ENCODE measurements at regions not wholly inside any gene's neighbourhood (a gene's known extent, or its start where the extent isn't known, plus 50 kb on each side); places are given as distances from the start of the nearest gene placed in this dataset.

DNA sequence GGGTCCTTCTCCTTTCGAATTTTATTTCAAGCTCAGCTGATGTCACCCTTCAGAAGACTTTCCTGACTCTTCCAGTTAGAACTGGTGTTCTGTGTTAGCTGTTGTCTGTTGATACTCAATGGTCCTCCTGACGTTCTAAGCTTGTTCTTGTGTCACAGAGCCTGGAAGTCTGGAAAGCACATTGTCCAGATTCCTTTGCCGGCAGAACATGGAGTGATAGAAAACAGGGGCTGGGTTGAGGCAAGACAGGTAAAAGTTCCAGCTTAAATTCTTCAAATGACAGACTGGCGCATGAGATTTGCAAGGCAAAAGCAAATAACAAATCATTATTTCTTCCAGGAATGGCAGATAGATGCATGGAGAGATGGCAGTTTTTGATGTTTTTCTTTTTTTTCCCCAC lies 102.0 kb upstream of the CLSTN2 start:
- Histone ChIP-seq H3K27me3 (ENCODE audit: control insufficient read depth, insufficient read depth, low read length) (no peaks in the 10 kb centered on the region), H3K9me3 (ENCODE audit: control insufficient read depth, insufficient read depth, low read length) (no peaks in the 10 kb centered on the region), H3K27ac (ENCODE audit: low read depth, low read length) (no peak overlapping the region), H3K4me1 (ENCODE audit: control insufficient read depth, insufficient read depth, low read length) (peaks cover 3% of the 10 kb centered on the region), H3K4me3 (ENCODE audit: low read depth, low read length) (no peak overlapping the region), H3K36me3 (ENCODE audit: control insufficient read depth, insufficient read depth, low read length) (no peaks in the 10 kb centered on the region)
- DNase-seq (ENCODE audit: low read depth in 4 of 6, low spot score in 6 of 6): no peak
- 91% methylated on average over 2 of the region's 4 CpGs for WGBS (ENCODE audit: insufficient coverage)

DNA sequence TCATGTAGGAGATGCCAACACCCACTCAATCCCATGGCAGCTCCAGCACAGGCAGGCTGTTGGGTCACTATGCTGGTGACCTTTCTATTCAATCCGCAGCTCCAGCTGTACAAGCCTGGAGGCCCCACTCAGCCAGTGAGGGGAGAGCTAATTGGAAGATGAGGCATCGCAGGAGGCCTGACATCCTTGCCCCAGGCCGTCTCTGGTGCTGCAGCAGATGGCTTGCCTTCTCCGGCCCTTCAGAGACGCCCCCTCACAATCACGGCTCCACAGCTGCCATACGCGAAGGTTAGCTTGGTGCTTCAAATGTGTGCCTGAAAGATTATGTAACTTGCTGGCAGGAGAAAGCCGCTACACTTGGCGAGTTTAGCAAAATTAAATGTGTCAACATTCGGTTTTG lies 104.2 kb upstream of the CLSTN2 start:
- Histone ChIP-seq H3K27ac (ENCODE audit: low read depth, low read length) (no peak overlapping the region), H3K36me3 (ENCODE audit: control insufficient read depth, insufficient read depth, low read length) (no peaks in the 10 kb centered on the region), H3K4me3 (ENCODE audit: low read depth, low read length) (no peak overlapping the region), H3K9me3 (ENCODE audit: control insufficient read depth, insufficient read depth, low read length) (no peaks in the 10 kb centered on the region), H3K4me1 (ENCODE audit: control insufficient read depth, insufficient read depth, low read length) (peaks cover 3% of the 10 kb centered on the region), H3K27me3 (ENCODE audit: control insufficient read depth, insufficient read depth, low read length) (no peaks in the 10 kb centered on the region)
- DNase-seq (ENCODE audit: low read depth in 4 of 6, low spot score in 6 of 6): peak in 2 of 6 donors; percentile 39 to 82
- WGBS (ENCODE audit: insufficient coverage): 24% methylated on average over 3 of the region's 11 CpGs

DNA sequence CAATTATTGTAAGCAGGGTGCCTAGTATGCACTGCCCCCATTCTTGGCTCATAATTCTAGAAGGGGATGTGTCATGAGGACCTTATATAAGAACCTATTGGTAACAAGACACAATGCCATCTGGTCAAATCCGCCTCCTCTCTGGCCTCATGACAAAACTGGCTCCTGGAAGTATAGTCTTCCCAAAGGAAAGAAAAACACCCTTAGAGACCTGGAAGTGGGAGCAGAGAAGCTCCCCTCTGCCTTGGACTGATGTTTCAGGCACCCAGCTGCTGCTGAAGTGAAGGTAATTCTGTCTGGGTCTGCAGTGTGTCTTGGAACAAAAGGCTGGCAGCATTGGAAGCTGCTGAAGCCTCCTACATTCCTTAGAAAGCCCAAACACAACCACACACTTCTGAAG lies 107.2 kb upstream of the CLSTN2 start:
- WGBS (ENCODE audit: insufficient coverage): no CpG with 5 or more reads among the region's 1 CpG
- no peak for DNase-seq (ENCODE audit: low read depth in 4 of 6, low spot score in 6 of 6)

DNA sequence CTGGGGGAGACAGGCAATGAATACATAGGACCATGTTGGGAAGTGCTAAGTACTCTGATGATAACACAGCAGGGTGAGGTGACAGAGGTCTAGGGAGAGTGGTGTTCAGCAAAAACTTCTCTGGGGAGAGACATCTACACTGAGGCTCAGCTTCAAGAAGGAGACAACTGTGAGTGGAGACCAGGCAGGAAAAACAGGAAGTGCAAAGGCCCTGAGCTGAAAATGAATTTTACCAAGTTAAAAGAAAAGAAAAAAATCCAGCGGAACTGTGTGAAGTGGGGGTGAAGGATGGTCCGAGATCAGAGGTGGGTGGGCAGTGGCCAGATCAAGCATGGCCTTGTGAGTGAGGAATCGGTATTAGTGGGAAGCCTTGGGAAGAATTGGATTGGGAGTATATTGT lies 110.1 kb upstream of the CLSTN2 start:
- no peaks in the 10 kb centered on the region for H3K36me3 ChIP-seq (ENCODE audit: control insufficient read depth, insufficient read depth, low read length)
- H3K4me3 ChIP-seq (ENCODE audit: low read depth, low read length): no peak overlapping the region
- 88% methylated on average over 3 of the region's 3 CpGs for WGBS (ENCODE audit: insufficient coverage)
- DNase-seq (ENCODE audit: low read depth in 4 of 6, low spot score in 6 of 6): no peak
- H3K4me1 ChIP-seq (ENCODE audit: control insufficient read depth, insufficient read depth, low read length): no peaks in the 10 kb centered on the region
- no peaks in the 10 kb centered on the region for H3K27me3 ChIP-seq (ENCODE audit: control insufficient read depth, insufficient read depth, low read length)
- no peaks in the 10 kb centered on the region for H3K9me3 ChIP-seq (ENCODE audit: control insufficient read depth, insufficient read depth, low read length)
- H3K27ac ChIP-seq (ENCODE audit: low read depth, low read length): no peak overlapping the region

More for the DNA sequence above, 107.2 kb upstream of the CLSTN2 start:
- no peaks in the 10 kb centered on the region for H3K36me3 ChIP-seq (ENCODE audit: control insufficient read depth, insufficient read depth, low read length)
- H3K9me3 ChIP-seq (ENCODE audit: control insufficient read depth, insufficient read depth, low read length): no peaks in the 10 kb centered on the region
- H3K4me3 ChIP-seq (ENCODE audit: low read depth, low read length): no peak overlapping the region
- no peaks in the 10 kb centered on the region for H3K27me3 ChIP-seq (ENCODE audit: control insufficient read depth, insufficient read depth, low read length)
- H3K27ac ChIP-seq (ENCODE audit: low read depth, low read length): no peak overlapping the region
- H3K4me1 ChIP-seq (ENCODE audit: control insufficient read depth, insufficient read depth, low read length): peaks cover 3% of the 10 kb centered on the region

DNA sequence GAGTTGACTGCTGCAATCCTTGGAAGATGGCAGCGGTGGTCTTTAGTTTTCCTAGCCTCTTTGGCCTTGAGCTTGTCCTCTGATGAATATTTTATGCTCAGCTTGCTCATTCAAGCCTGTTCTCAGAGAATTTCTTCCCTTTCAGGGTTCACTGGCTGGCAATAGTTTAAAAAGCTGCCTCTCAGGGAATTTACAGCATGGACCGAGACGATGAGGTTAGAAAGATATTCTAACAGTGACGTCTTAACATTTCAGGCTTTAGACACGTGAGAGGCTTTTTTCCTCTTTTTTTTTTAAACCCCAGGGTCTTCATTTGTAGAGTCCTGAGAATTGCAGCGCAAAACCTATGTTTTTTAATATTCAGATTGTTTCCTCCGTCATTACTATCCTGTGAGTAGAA lies 120.3 kb upstream of the CLSTN2 start:
- no peaks in the 10 kb centered on the region for H3K4me1 ChIP-seq (ENCODE audit: control insufficient read depth, insufficient read depth, low read length)
- H3K4me3 ChIP-seq (ENCODE audit: low read depth, low read length): no peak overlapping the region
- DNase-seq (ENCODE audit: low read depth in 4 of 6, low spot score in 6 of 6): no peak
- no peak overlapping the region for H3K27ac ChIP-seq (ENCODE audit: low read depth, low read length)
- H3K9me3 ChIP-seq (ENCODE audit: control insufficient read depth, insufficient read depth, low read length): no peaks in the 10 kb centered on the region
- WGBS (ENCODE audit: insufficient coverage): 72% methylated on average over 4 of the region's 7 CpGs
- no peaks in the 10 kb centered on the region for H3K27me3 ChIP-seq (ENCODE audit: control insufficient read depth, insufficient read depth, low read length)
- H3K36me3 ChIP-seq (ENCODE audit: control insufficient read depth, insufficient read depth, low read length): no peaks in the 10 kb centered on the region

DNA sequence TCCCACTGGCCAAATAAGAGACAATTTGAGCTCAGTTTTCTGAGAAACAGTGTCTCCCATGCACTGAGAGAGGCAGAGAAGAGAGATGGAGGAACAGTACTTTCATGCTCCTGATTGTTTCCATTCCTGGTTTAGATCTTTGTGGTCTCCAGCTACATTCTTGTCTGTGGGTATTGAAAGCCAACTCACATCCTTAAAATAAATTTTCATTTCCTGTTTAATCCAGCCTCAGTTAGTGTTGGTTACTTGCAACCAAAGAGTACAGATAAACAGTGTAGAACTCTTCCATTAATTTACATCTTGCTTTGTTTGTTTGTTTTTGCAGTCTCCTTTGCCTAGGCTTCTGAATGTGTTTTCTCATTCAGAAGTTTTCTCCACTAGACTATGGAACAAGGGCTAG lies 123.7 kb upstream of the CLSTN2 start:
- Histone ChIP-seq H3K27ac (ENCODE audit: low read depth, low read length) (no peak overlapping the region), H3K4me3 (ENCODE audit: low read depth, low read length) (no peak overlapping the region), H3K27me3 (ENCODE audit: control insufficient read depth, insufficient read depth, low read length) (no peaks in the 10 kb centered on the region), H3K4me1 (ENCODE audit: control insufficient read depth, insufficient read depth, low read length) (no peaks in the 10 kb centered on the region), H3K36me3 (ENCODE audit: control insufficient read depth, insufficient read depth, low read length) (no peaks in the 10 kb centered on the region), H3K9me3 (ENCODE audit: control insufficient read depth, insufficient read depth, low read length) (no peaks in the 10 kb centered on the region)
- DNase-seq (ENCODE audit: low read depth in 4 of 6, low spot score in 6 of 6): no peak

DNA sequence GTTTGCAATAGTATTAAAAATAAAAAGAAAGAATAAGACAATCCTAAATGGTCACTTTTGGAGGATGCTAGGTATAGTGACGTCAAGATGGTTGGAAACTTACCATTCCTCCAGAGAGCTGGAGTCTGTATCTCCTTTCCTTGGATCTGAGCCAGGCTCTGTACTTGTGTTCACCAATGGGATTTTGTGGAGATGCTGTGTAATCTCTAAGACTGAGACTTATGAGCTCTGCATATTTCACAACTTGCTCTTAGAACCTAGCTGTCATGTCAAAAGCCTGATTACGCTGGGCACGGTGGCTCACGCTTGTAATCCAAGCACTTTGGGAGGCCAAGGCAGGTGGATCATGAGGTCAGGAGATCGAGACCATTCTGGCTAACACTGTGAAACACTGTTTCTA lies 126.8 kb upstream of the CLSTN2 start:
- no peaks in the 10 kb centered on the region for H3K9me3 ChIP-seq (ENCODE audit: control insufficient read depth, insufficient read depth, low read length)
- no peaks in the 10 kb centered on the region for H3K36me3 ChIP-seq (ENCODE audit: control insufficient read depth, insufficient read depth, low read length)
- H3K4me1 ChIP-seq (ENCODE audit: control insufficient read depth, insufficient read depth, low read length): no peaks in the 10 kb centered on the region
- DNase-seq (ENCODE audit: low read depth in 4 of 6, low spot score in 6 of 6): no peak
- no peaks in the 10 kb centered on the region for H3K27me3 ChIP-seq (ENCODE audit: control insufficient read depth, insufficient read depth, low read length)
- H3K4me3 ChIP-seq (ENCODE audit: low read depth, low read length): no peak overlapping the region
- no peak overlapping the region for H3K27ac ChIP-seq (ENCODE audit: low read depth, low read length)
- WGBS (ENCODE audit: insufficient coverage): 94% methylated on average over 3 of the region's 5 CpGs

DNA sequence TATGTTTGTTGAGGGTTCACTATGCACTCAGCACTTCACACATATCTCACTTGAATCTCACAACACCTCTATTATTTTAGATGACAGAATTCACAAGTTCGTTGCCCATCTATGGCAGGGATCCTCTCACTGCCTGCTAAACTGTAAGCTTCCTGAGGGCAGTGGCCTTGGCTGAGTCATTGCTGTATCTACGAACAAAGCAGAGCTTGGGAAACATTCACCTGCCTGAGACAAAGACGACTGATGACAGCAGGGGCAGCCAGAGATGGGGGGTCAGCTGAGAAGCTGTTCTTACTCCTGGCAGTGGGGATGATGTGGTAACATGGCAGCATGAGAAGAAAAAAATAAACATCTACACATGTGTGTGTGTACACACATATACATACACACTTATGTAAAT lies 125.5 kb upstream of the NMNAT3 start:
- Histone ChIP-seq H3K4me3 (ENCODE audit: low read depth, low read length) (no peak overlapping the region), H3K27ac (ENCODE audit: low read depth, low read length) (no peak overlapping the region), H3K9me3 (ENCODE audit: control insufficient read depth, insufficient read depth, low read length) (no peaks in the 10 kb centered on the region), H3K36me3 (ENCODE audit: control insufficient read depth, insufficient read depth, low read length) (no peaks in the 10 kb centered on the region), H3K27me3 (ENCODE audit: control insufficient read depth, insufficient read depth, low read length) (no peaks in the 10 kb centered on the region), H3K4me1 (ENCODE audit: control insufficient read depth, insufficient read depth, low read length) (no peaks in the 10 kb centered on the region)
- DNase-seq (ENCODE audit: low read depth in 4 of 6, low spot score in 6 of 6): no peak
- WGBS (ENCODE audit: insufficient coverage): 93% methylated on average over 2 of the region's 3 CpGs

DNA sequence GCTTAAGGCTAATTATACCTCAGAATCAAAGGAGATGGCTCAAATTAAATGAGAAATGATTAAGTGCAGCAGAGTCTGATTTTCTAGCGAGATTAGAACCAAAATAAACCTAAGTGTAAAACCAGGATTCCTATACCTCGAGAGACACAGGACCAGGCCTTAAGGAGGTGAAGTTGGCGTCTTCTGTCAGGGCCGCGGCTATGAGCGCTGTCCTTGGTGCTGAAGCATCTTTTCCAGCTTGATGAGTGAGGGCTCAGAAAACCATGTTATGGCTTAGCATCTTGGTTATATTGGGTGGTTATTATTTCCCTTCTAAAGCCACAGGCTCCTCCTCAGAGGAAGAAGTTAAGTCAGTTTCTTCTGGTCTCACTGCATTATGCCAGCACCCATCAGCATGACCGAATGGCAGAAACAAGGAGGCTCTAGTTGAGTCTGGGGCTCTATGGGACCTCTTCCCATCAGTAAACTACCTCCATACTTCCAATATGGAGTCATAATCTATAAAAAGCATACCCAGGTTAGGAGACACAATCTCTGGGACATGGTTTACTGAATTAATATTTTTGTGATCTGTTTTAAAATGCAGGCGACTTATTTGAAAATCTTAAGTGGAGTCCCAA lies 120.1 kb upstream of the NMNAT3 start:
- Histone ChIP-seq H3K27ac (ENCODE audit: low read depth, low read length) (no peak overlapping the region), H3K36me3 (ENCODE audit: control insufficient read depth, insufficient read depth, low read length) (no peaks in the 10 kb centered on the region), H3K4me1 (ENCODE audit: control insufficient read depth, insufficient read depth, low read length) (no peaks in the 10 kb centered on the region), H3K4me3 (ENCODE audit: low read depth, low read length) (no peak overlapping the region), H3K27me3 (ENCODE audit: control insufficient read depth, insufficient read depth, low read length) (no peaks in the 10 kb centered on the region), H3K9me3 (ENCODE audit: control insufficient read depth, insufficient read depth, low read length) (no peaks in the 10 kb centered on the region)
- 9% methylated on average over 6 of the region's 8 CpGs for WGBS (ENCODE audit: insufficient coverage)
- DNase-seq (ENCODE audit: low read depth in 4 of 6, low spot score in 6 of 6): peak in 1 of 6 donors; percentile 54

DNA sequence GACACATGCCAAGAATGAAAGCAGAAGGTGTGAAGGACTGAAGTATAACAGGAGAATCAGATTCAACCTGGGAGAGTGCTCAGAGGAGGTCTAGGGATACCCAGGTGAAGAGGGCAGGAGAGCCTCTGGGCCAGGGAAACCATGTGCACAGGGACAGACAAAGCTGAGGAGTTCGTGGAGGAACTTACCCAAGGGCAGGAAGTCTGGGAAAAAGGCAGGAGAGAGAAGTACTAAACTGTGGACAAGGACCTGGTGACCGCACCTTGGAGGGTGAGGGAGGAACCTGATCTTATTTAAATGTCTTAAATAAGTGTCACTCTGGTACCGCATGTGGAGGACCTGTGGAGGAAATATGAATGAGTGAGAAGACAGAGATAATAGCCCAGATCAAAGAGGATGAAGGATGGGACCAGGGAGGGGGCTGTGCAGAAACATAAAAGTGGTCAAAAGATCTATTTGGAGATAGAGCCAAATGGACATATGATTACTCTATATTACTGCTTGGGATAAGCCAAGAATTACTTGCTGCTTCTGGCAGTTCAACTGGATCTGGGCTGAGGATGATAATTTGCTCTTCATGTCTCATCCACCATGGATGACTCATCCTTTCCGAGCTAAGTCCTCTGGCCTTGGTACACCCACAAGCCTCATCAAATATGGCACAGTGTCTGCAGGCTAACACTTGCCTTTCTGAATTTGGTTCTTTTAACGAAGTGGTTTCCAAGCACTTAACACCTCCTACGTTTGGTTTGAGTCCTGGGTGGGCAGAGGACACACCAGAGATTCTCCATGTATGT lies 116.9 kb upstream of the NMNAT3 start:
- H3K4me3 ChIP-seq (ENCODE audit: low read depth, low read length): no peak overlapping the region
- no peaks in the 10 kb centered on the region for H3K27me3 ChIP-seq (ENCODE audit: control insufficient read depth, insufficient read depth, low read length)
- 85% methylated on average over 5 of the region's 6 CpGs for WGBS (ENCODE audit: insufficient coverage)
- no peak overlapping the region for H3K27ac ChIP-seq (ENCODE audit: low read depth, low read length)
- no peaks in the 10 kb centered on the region for H3K4me1 ChIP-seq (ENCODE audit: control insufficient read depth, insufficient read depth, low read length)
- no peaks in the 10 kb centered on the region for H3K9me3 ChIP-seq (ENCODE audit: control insufficient read depth, insufficient read depth, low read length)
- no peaks in the 10 kb centered on the region for H3K36me3 ChIP-seq (ENCODE audit: control insufficient read depth, insufficient read depth, low read length)
- no peak for DNase-seq (ENCODE audit: low read depth in 4 of 6, low spot score in 6 of 6)

Measured in spinal cord (tissue), 9 donors.